ENCODE measurements at regions not wholly inside any gene's neighbourhood (a gene's known extent, or its start where the extent isn't known, plus 50 kb on each side); places are given as distances from the start of the nearest gene placed in this dataset.
"Not testable (repeated sequence)": the region's sequence is repeated elsewhere in the genome, so short reads cannot be mapped to it uniquely, and the experiment has no call there.

- DNase-seq, result no peak
These were observed 92.6 kb downstream of the KIF26A start for GRCh38 chr14:104230946-104231345.

GRCh38 chr14:104232070-104232484 lies 93.7 kb downstream of the KIF26A start:
- no peak for DNase-seq

GRCh38 chr14:104234007-104234786 lies 95.8 kb downstream of the KIF26A start:
- DNase-seq, result not testable (repeated sequence)

GRCh38 chr14:104235686-104236085 lies 97.3 kb downstream of the KIF26A start:
- DNase-seq, result no peak

GRCh38 chr14:104237651-104238423 lies 99.5 kb downstream of the KIF26A start:
- no peak for DNase-seq

- no peak for DNase-seq
These were observed 100.2 kb downstream of the KIF26A start for GRCh38 chr14:104238424-104239184.

GRCh38 chr14:104239185-104239775 lies 100.9 kb downstream of the KIF26A start:
- DNase-seq, result no peak

GRCh38 chr14:104239861-104240301 lies 101.5 kb downstream of the KIF26A start:
- DNase-seq, result no peak

GRCh38 chr14:104240434-104241157 lies 102.2 kb downstream of the KIF26A start:
- peak; percentile 26 to 62 for DNase-seq

- DNase-seq, result no peak
These were observed 104.8 kb downstream of the KIF26A start for GRCh38 chr14:104243200-104243599.

- no peak for DNase-seq
These were observed 106.0 kb downstream of the KIF26A start for GRCh38 chr14:104244221-104245011.

GRCh38 chr14:104245075-104245474 lies 106.7 kb downstream of the KIF26A start:
- no peak for DNase-seq

GRCh38 chr14:104245723-104246122 lies 107.3 kb downstream of the KIF26A start:
- DNase-seq, result no peak

- DNase-seq, result no peak
These were observed 108.3 kb downstream of the KIF26A start for GRCh38 chr14:104246401-104247335.

- no peak for DNase-seq
These were observed 109.2 kb downstream of the KIF26A start for GRCh38 chr14:104247336-104248202.

GRCh38 chr14:104248203-104249055 lies 110.0 kb downstream of the KIF26A start:
- no peak for DNase-seq

- DNase-seq, result no peak
These were observed 110.7 kb downstream of the KIF26A start for GRCh38 chr14:104249089-104249488.

GRCh38 chr14:104249706-104250105 lies 111.3 kb downstream of the KIF26A start:
- DNase-seq, result no peak
